HAP-1 (cell line): ENCODE measurements at regions not wholly inside any gene's neighbourhood (a gene's known extent, or its start where the extent isn't known, plus 50 kb on each side); places are given as distances from the start of the nearest gene placed in this dataset.

Experiments
- DNase-seq, 2 experiments: peaks; one replicate each; pipeline ENCODE4 v3.0.0-alpha.2; 2016 to 2020; ENCODE audit warnings: low spot score in 2 of 2
- H3K27me3 ChIP-seq: fragments of 250-450 bp; sonication (Bioruptor Pico); 2 replicates; pipeline ENCODE4 v1.5.1; 2020; ENCODE audit warnings: low read depth, mild to moderate bottlenecking, moderate library complexity
- H3K36me3 ChIP-seq: fragments of 250-450 bp; sonication (Bioruptor Pico); replicated peaks from 2 replicates; pipeline ENCODE4 v1.5.1; 2020; ENCODE audit warnings: mild to moderate bottlenecking
- H3K4me1 ChIP-seq: fragments of 250-450 bp; sonication (Bioruptor Pico); 2 replicates; pipeline ENCODE4 v1.5.1; 2020; ENCODE audit warnings: mild to moderate bottlenecking
- H3K4me3 ChIP-seq: fragments of 250-450 bp; sonication (Bioruptor Pico); 2 replicates; pipeline ENCODE4 v1.5.1; 2020; ENCODE audit warnings: mild to moderate bottlenecking, moderate library complexity
- H3K9me3 ChIP-seq: fragments of 250-450 bp; sonication (Bioruptor Pico); 2 replicates; pipeline ENCODE4 v1.5.1; 2020; ENCODE audit warnings: mild to moderate bottlenecking, moderate library complexity
- in situ Hi-C: fragments of 300-500 bp; cut with MboI; formaldehyde crosslinking; loops from 3 replicates; pipeline ENCODE4 v1.14.3; 2020; ENCODE audit warnings: low sequenced_read_pairs, inconsistent platforms, mixed read lengths

- no peaks in the 10 kb centered on the region for H3K36me3 ChIP-seq
- DNase-seq, result no peak
- no peaks in the 10 kb centered on the region for H3K9me3 ChIP-seq
- no peak overlapping the region for H3K4me3 ChIP-seq
- in situ Hi-C loops, result no loop called here
- H3K27me3 ChIP-seq, result no peaks in the 10 kb centered on the region
- no peaks in the 10 kb centered on the region for H3K4me1 ChIP-seq
Measured at GRCh38 chr18:67652288-67652687, 135.8 kb upstream of the DSEL start.

GRCh38 chr18:67651438-67651837 is 134.9 kb upstream of the DSEL start:
- no peak overlapping the region for H3K4me3 ChIP-seq
- H3K4me1 ChIP-seq, result no peaks in the 10 kb centered on the region
- no peaks in the 10 kb centered on the region for H3K9me3 ChIP-seq
- in situ Hi-C loops, result no loop called here
- H3K27me3 ChIP-seq, result no peaks in the 10 kb centered on the region
- no peak for DNase-seq
- H3K36me3 ChIP-seq, result no peaks in the 10 kb centered on the region

- no peak overlapping the region for H3K4me3 ChIP-seq
- DNase-seq, result no peak
- H3K4me1 ChIP-seq, result no peaks in the 10 kb centered on the region
- no peaks in the 10 kb centered on the region for H3K27me3 ChIP-seq
- in situ Hi-C loops, result no loop called here
- H3K36me3 ChIP-seq, result no peaks in the 10 kb centered on the region
- no peaks in the 10 kb centered on the region for H3K9me3 ChIP-seq
Measured at GRCh38 chr18:67650686-67651385, 134.3 kb upstream of the DSEL start.

- no peaks in the 10 kb centered on the region for H3K27me3 ChIP-seq
- no peaks in the 10 kb centered on the region for H3K4me1 ChIP-seq
- H3K9me3 ChIP-seq, result no peaks in the 10 kb centered on the region; the same call in 1 of the 2 replicates
- no peaks in the 10 kb centered on the region for H3K36me3 ChIP-seq
- no peak overlapping the region for H3K4me3 ChIP-seq
- DNase-seq, result no peak
- in situ Hi-C loops, result no loop called here
Measured at GRCh38 chr18:67646890-67647289, 130.4 kb upstream of the DSEL start.

GRCh38 chr18:67644226-67644625 is 127.7 kb upstream of the DSEL start:
- in situ Hi-C loops, result no loop called here
- Histone ChIP-seq H3K36me3 (no peaks in the 10 kb centered on the region), H3K9me3 (no peaks in the 10 kb centered on the region; the same call in 1 of the 2 replicates), H3K4me1 (peaks cover 3% of the 10 kb centered on the region; the same call in 1 of the 2 replicates), H3K4me3 (no peak overlapping the region), H3K27me3 (no peaks in the 10 kb centered on the region)
- no peak for DNase-seq

GRCh38 chr18:67639872-67640271 is 123.4 kb upstream of the DSEL start:
- Histone ChIP-seq H3K4me1 (peaks cover 5% of the 10 kb centered on the region), H3K27me3 (no peaks in the 10 kb centered on the region), H3K4me3 (no peak overlapping the region), H3K9me3 (no peaks in the 10 kb centered on the region; the same call in 1 of the 2 replicates), H3K36me3 (no peaks in the 10 kb centered on the region)
- DNase-seq, result no peak
- in situ Hi-C loops, result no loop called here

- Histone ChIP-seq H3K4me3 (no peak overlapping the region), H3K4me1 (peaks cover 14% of the 10 kb centered on the region), H3K27me3 (no peaks in the 10 kb centered on the region), H3K9me3 (no peaks in the 10 kb centered on the region), H3K36me3 (no peaks in the 10 kb centered on the region)
- DNase-seq, result no peak
- in situ Hi-C loops, result no loop called here
Measured at GRCh38 chr18:67636597-67637385, 120.3 kb upstream of the DSEL start.

GRCh38 chr18:67634631-67635338 is 118.3 kb upstream of the DSEL start:
- no peaks in the 10 kb centered on the region for H3K9me3 ChIP-seq
- no peaks in the 10 kb centered on the region for H3K27me3 ChIP-seq
- peaks cover 12% of the 10 kb centered on the region for H3K4me1 ChIP-seq
- no peaks in the 10 kb centered on the region for H3K36me3 ChIP-seq
- in situ Hi-C loops, result no loop called here
- DNase-seq, result peak in 1 of 2 experiments; percentile 7
- no peak overlapping the region for H3K4me3 ChIP-seq

GRCh38 chr18:67633939-67634338 is 117.4 kb upstream of the DSEL start:
- peaks cover 12% of the 10 kb centered on the region for H3K4me1 ChIP-seq
- no peaks in the 10 kb centered on the region for H3K36me3 ChIP-seq
- no peak for DNase-seq
- in situ Hi-C loops, result no loop called here
- H3K4me3 ChIP-seq, result no peak overlapping the region
- H3K9me3 ChIP-seq, result no peaks in the 10 kb centered on the region
- no peaks in the 10 kb centered on the region for H3K27me3 ChIP-seq

- Histone ChIP-seq H3K27me3 (no peaks in the 10 kb centered on the region), H3K36me3 (no peaks in the 10 kb centered on the region), H3K4me1 (peaks cover 6% of the 10 kb centered on the region), H3K9me3 (no peaks in the 10 kb centered on the region), H3K4me3 (no peak overlapping the region)
- DNase-seq, result peak; percentile 15 to 68
- in situ Hi-C loops, result no loop called here
Measured at GRCh38 chr18:67621906-67622305, 105.4 kb upstream of the DSEL start.

GRCh38 chr18:67621049-67621713 is 104.7 kb upstream of the DSEL start:
- no peak for DNase-seq
- in situ Hi-C loops, result no loop called here
- H3K4me3 ChIP-seq, result no peak overlapping the region

GRCh38 chr18:67618061-67618460 is 101.5 kb upstream of the DSEL start:
- Histone ChIP-seq H3K4me3 (no peak overlapping the region), H3K27me3 (no peaks in the 10 kb centered on the region), H3K4me1 (peaks cover 6% of the 10 kb centered on the region), H3K36me3 (no peaks in the 10 kb centered on the region), H3K9me3 (no peaks in the 10 kb centered on the region)
- DNase-seq, result no peak
- in situ Hi-C loops, result no loop called here

More at GRCh38 chr18:67621049-67621713, 104.7 kb upstream of the DSEL start:
- H3K4me1 ChIP-seq, result peaks cover 6% of the 10 kb centered on the region
- no peaks in the 10 kb centered on the region for H3K27me3 ChIP-seq
- no peaks in the 10 kb centered on the region for H3K9me3 ChIP-seq
- no peaks in the 10 kb centered on the region for H3K36me3 ChIP-seq

GRCh38 chr18:67615876-67616275 is 99.4 kb upstream of the DSEL start:
- Histone ChIP-seq H3K36me3 (no peaks in the 10 kb centered on the region), H3K9me3 (no peaks in the 10 kb centered on the region), H3K4me1 (no peaks in the 10 kb centered on the region), H3K4me3 (no peak overlapping the region), H3K27me3 (no peaks in the 10 kb centered on the region)
- in situ Hi-C loops, result no loop called here
- no peak for DNase-seq
